HCT116 (cell line): ENCODE measurements at regions not wholly inside any gene's neighbourhood (a gene's known extent, or its start where the extent isn't known, plus 50 kb on each side); places are given as distances from the start of the nearest gene placed in this dataset.

Experiments
- ATAC-seq: fragments of 200-7000 bp; cut with Tn5 transposase; 2 replicates; pipeline ENCODE4 v1.9.1; 2020; ENCODE audit warnings: mild to moderate bottlenecking, moderate library complexity
- BruUV-seq: library from RNA; stranded (reverse); fragments of 400-500 nt; replicated peaks from 2 replicates; lab custom pipeline; 2021; lab: Mats Ljungman, UMichigan
- CTCF ChIA-PET: fragments of 300-600 bp; sonication (Branson Sonifier 250); formaldehyde crosslinking; loops from one replicate; lab custom pipeline; 2021; ENCODE audit warnings: antibody characterized with exemption; lab: Charles Lee
- POLR2A ChIA-PET: fragments of 300-600, 350-600 bp; sonication (Branson Sonifier 250); formaldehyde crosslinking; loops from one replicate; lab custom pipeline; 2021; ENCODE audit warnings: antibody characterized with exemption; lab: Charles Lee
- RAD21 ChIA-PET, 2 experiments: fragments of 300-600 bp; sonication (Branson Sonifier 250); formaldehyde crosslinking; loops; one replicate each; lab custom pipeline; 2023; ENCODE audit warnings: low total read pairs in 2 of 2; ENCODE audit not compliant: uncharacterized antibody in 2 of 2, unreplicated experiment in 2 of 2, low non-redundant PET in 1 of 2; lab: Charles Lee
- DNase-seq: peaks from one replicate; pipeline ENCODE4 v3.0.0-alpha.2; 2010; ENCODE audit warnings: low read depth, low spot score
- H2AFZ ChIP-seq: fragments of 200-600 bp; shearing (Covaris generic), sonication (generic); 2 replicates; pipeline ENCODE4 v1.6.1; 2017; ENCODE audit warnings: low read depth, mixed run types, mixed read lengths, antibody characterized with exemption, low read length; ENCODE audit not compliant: poor library complexity, severe bottlenecking
- H3K27ac ChIP-seq: 2 replicates; pipeline ENCODE4 v1.5.1; 2012; ENCODE audit warnings: low read depth, low read length
- H3K27me3 ChIP-seq: fragments of 200-600 bp; sonication (generic); 2 replicates; pipeline ENCODE4 v1.6.1; 2016; ENCODE audit warnings: mixed run types, low read length, mixed read lengths; ENCODE audit not compliant: insufficient read depth
- H3K36me3 ChIP-seq, 2 experiments: fragments of 200-500 bp in 1 of 2; fragments of 200-600 bp in 1 of 2; sonication (Bioruptor generic) in 1 of 2; sonication (generic) in 1 of 2; 2 replicates each; pipeline versions ENCODE4 v1.5.1 to v1.6.1; 2014 to 2016; ENCODE audit warnings: low read length in 2 of 2, inconsistent platforms in 1 of 2, mixed read lengths in 1 of 2, mixed run types in 1 of 2; ENCODE audit not compliant: insufficient read depth in 2 of 2, control insufficient read depth in 1 of 2
- H3K4me1 ChIP-seq, 2 experiments: fragments of 200-600 bp in 1 of 2; sonication (generic) in 1 of 2; 2 replicates each; pipeline versions ENCODE4 v1.5.1 to v1.6.1; 2012 to 2017; ENCODE audit warnings: low read length in 2 of 2, inconsistent platforms in 1 of 2, mild to moderate bottlenecking in 1 of 2, mixed read lengths in 1 of 2, mixed run types in 1 of 2, moderate library complexity in 1 of 2; ENCODE audit not compliant: insufficient read depth in 2 of 2, control insufficient read depth in 1 of 2
- H3K4me2 ChIP-seq: fragments of 200-600 bp; sonication (generic); 2 replicates; pipeline ENCODE4 v1.6.1; 2017; ENCODE audit warnings: mixed run types, low read length, mixed read lengths
- H3K4me3 ChIP-seq, 2 experiments: fragments of 200-600 bp in 1 of 2; sonication (generic) in 1 of 2; replicated peaks in 1 of 2; 2 replicates each; pipeline ENCODE4 v1.5.1; 2011 to 2016; ENCODE audit warnings: low read length in 2 of 2, control low read depth in 1 of 2, low read depth in 1 of 2, mild to moderate bottlenecking in 1 of 2, mixed read lengths in 1 of 2, mixed run types in 1 of 2
- H3K79me2 ChIP-seq: fragments of 200-600 bp; sonication (generic); 2 replicates; pipeline ENCODE4 v1.6.1; 2017; ENCODE audit warnings: mild to moderate bottlenecking, mixed run types, low read length, moderate library complexity, mixed read lengths; ENCODE audit not compliant: insufficient read depth
- H3K9ac ChIP-seq: fragments of 200-600 bp; sonication (generic); 2 replicates; pipeline ENCODE4 v1.6.1; 2016; ENCODE audit warnings: low read length, mixed read lengths
- H3K9me2 ChIP-seq: fragments of 200-600 bp; sonication (generic), shearing (Covaris generic); 2 replicates; pipeline ENCODE4 v1.6.1; 2017; ENCODE audit warnings: mixed run types, mild to moderate bottlenecking, moderate library complexity; ENCODE audit not compliant: insufficient read depth
- H3K9me3 ChIP-seq, 2 experiments: fragments of 200-500 bp in 1 of 2; fragments of 200-600 bp in 1 of 2; sonication (Bioruptor generic) in 1 of 2; sonication (generic) in 1 of 2; 2 replicates each; pipeline ENCODE4 v1.6.1; 2014 to 2017; ENCODE audit warnings: low read length in 2 of 2, mixed read lengths in 2 of 2, inconsistent platforms in 1 of 2, low read depth in 1 of 2, mild to moderate bottlenecking in 1 of 2, mixed run types in 1 of 2, moderate library complexity in 1 of 2; ENCODE audit not compliant: control insufficient read depth in 1 of 2, insufficient read depth in 1 of 2
- H4K20me1 ChIP-seq: fragments of 200-600 bp; sonication (generic), shearing (Covaris generic); 2 replicates; pipeline ENCODE4 v1.6.1; 2017; ENCODE audit warnings: mixed run types, mild to moderate bottlenecking, moderate library complexity; ENCODE audit not compliant: insufficient read depth
- EZH2 ChIP-seq: fragments of 200-600 bp; sonication (generic); IDR thresholded peaks from 2 replicates; pipeline ENCODE4 v1.6.1; 2017; ENCODE audit warnings: antibody characterized with exemption, mixed run types
- EZH2phosphoT487 ChIP-seq: fragments of 200-600 bp; IDR thresholded peaks from 2 replicates; pipeline ENCODE4 v1.6.1; 2018; ENCODE audit warnings: antibody characterized with exemption, borderline replicate concordance
- MAX ChIP-seq: IDR thresholded peaks from 2 replicates; pipeline ENCODE4 v1.6.1; 2012
- POLR2A ChIP-seq: IDR thresholded peaks from 2 replicates; pipeline ENCODE4 v1.7.0; 2011; ENCODE audit warnings: borderline replicate concordance; ENCODE audit not compliant: insufficient read depth, insufficient read length; ENCODE audit errors: extremely low read depth
- POLR2AphosphoS5 ChIP-seq: IDR thresholded peaks from 2 replicates; pipeline ENCODE4 v1.6.1; 2011; ENCODE audit warnings: mild to moderate bottlenecking, low read depth, low read length, moderate library complexity
- YY1 ChIP-seq: IDR thresholded peaks from 2 replicates; pipeline ENCODE4 v1.6.1; 2011; ENCODE audit warnings: low read length, low read depth, moderate library complexity, mild to moderate bottlenecking; ENCODE audit not compliant: insufficient replicate concordance; ENCODE audit errors: extremely low read depth
- ZFX ChIP-seq: fragments of 450-650 bp; IDR thresholded peaks from 2 replicates; pipeline ENCODE4 v1.6.1; 2017
- intact Hi-C: fragments of 100-400 bp; cut with micrococcal nuclease; formaldehyde crosslinking; loops from 2 replicates; pipeline ENCODE4 v1.10.0; 2022
- TF ChIP-seq, protein P1 (sequence below): IDR thresholded peaks from 2 replicates; pipeline ENCODE4 v1.6.1; 2011; ENCODE audit warnings: mild to moderate bottlenecking, low read length, moderate library complexity; ENCODE audit not compliant: insufficient replicate concordance; ENCODE audit errors: extremely low read depth

- DNase-seq (no peak), ATAC-seq (no peak)
- ChIA-PET CTCF (no interaction called here), POLR2A (no interaction called here), RAD21 (no interaction called here)
- Histone ChIP-seq H3K27me3 (peaks cover 53% of the 10 kb centered on the region), H3K4me3 (no peak overlapping the region), H4K20me1 (no peaks in the 10 kb centered on the region), H3K9ac (no peak overlapping the region), H3K4me1 (no peaks in the 10 kb centered on the region), H2AFZ (no peak overlapping the region), H3K27ac (no peak overlapping the region), H3K4me2 (no peak overlapping the region), H3K9me3 (no peaks in the 10 kb centered on the region), H3K9me2 (no peaks in the 10 kb centered on the region), H3K36me3 (no peaks in the 10 kb centered on the region)
- BruUV-seq = no TSS peak
- intact Hi-C loops = no loop called here
- no peak for TF ChIP-seq MAX
- no peak for TF ChIP-seq POLR2AphosphoS5
- TF ChIP-seq POLR2A = no peak
- TF ChIP-seq EZH2 = no peak
- TF ChIP-seq, all 23 proteins: peak for 0
- H3K79me2 ChIP-seq = no peaks in the 10 kb centered on the region
Measured at GRCh38 chr9:19577411-19577810, 168.6 kb downstream of the ACER2 start.

GRCh38 chr9:19568946-19569345 is 160.1 kb downstream of the ACER2 start:
- Histone ChIP-seq H3K4me1 (no peaks in the 10 kb centered on the region), H4K20me1 (no peaks in the 10 kb centered on the region), H3K9me3 (no peaks in the 10 kb centered on the region), H3K9me2 (no peaks in the 10 kb centered on the region), H3K79me2 (no peaks in the 10 kb centered on the region), H3K4me3 (no peak overlapping the region), H3K27ac (no peak overlapping the region), H3K4me2 (no peak overlapping the region), H3K36me3 (no peaks in the 10 kb centered on the region), H2AFZ (no peak overlapping the region), H3K9ac (no peak overlapping the region), H3K27me3 (peaks cover 9% of the 10 kb centered on the region)
- no TSS peak for BruUV-seq
- DNase-seq (no peak), ATAC-seq (no peak)
- intact Hi-C loops = no loop called here
- TF ChIP-seq POLR2AphosphoS5 (no peak), YY1 (no peak), ZFX (no peak), EZH2phosphoT487 (no peak), EZH2 (no peak)
- TF ChIP-seq, protein P1, sequence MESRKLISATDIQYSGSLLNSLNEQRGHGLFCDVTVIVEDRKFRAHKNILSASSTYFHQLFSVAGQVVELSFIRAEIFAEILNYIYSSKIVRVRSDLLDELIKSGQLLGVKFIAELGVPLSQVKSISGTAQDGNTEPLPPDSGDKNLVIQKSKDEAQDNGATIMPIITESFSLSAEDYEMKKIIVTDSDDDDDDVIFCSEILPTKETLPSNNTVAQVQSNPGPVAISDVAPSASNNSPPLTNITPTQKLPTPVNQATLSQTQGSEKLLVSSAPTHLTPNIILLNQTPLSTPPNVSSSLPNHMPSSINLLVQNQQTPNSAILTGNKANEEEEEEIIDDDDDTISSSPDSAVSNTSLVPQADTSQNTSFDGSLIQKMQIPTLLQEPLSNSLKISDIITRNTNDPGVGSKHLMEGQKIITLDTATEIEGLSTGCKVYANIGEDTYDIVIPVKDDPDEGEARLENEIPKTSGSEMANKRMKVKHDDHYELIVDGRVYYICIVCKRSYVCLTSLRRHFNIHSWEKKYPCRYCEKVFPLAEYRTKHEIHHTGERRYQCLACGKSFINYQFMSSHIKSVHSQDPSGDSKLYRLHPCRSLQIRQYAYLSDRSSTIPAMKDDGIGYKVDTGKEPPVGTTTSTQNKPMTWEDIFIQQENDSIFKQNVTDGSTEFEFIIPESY = no peak
- ChIA-PET POLR2A (no interaction called here), CTCF (no interaction called here), RAD21 (no interaction called here)
